Natural killer cell (primary cell): ENCODE measurements at regions not wholly inside any gene's neighbourhood (a gene's known extent, or its start where the extent isn't known, plus 50 kb on each side); places are given as distances from the start of the nearest gene placed in this dataset.
A peak's percentile ranks its signal among the peaks of the same experiment; 100 is the strongest.

Experiments used
- ATAC-seq, 3 donors: fragments of 150-1000 bp in 2 of 3; fragments of 200-7000 bp in 1 of 3; cut with Tn5 transposase; 1 replicate in 1 of 3; 2 replicates in 2 of 3; pipeline ENCODE4 v1.10.0; 2021; ENCODE audit warnings: mild to moderate bottlenecking in 2 of 3, moderate library complexity in 2 of 3
- DNase-seq, 2 donors: peaks; one replicate each; pipeline versions ENCODE4 v3.0.0 to v3.0.0-alpha.2; 2013 to 2021; ENCODE audit warnings: mixed read lengths in 1 of 2
- H3K27ac ChIP-seq: one replicate; pipeline ENCODE4 v1.5.1; 2013; ENCODE audit warnings: mild to moderate bottlenecking, low read length
- H3K27me3 ChIP-seq: one replicate; pipeline ENCODE4 v1.6.1; 2013; ENCODE audit warnings: low read length; ENCODE audit not compliant: control insufficient read depth, insufficient read depth
- H3K36me3 ChIP-seq: one replicate; pipeline ENCODE4 v1.6.1; 2013; ENCODE audit warnings: low read length; ENCODE audit not compliant: control insufficient read depth, insufficient read depth
- H3K4me1 ChIP-seq: one replicate; pipeline ENCODE4 v1.6.1; 2013; ENCODE audit warnings: low read length; ENCODE audit not compliant: control insufficient read depth, insufficient read depth
- H3K4me3 ChIP-seq: one replicate; pipeline ENCODE4 v1.5.1; 2013; ENCODE audit warnings: low read length
- H3K9me3 ChIP-seq: one replicate; pipeline ENCODE4 v1.6.1; 2013; ENCODE audit warnings: low read length; ENCODE audit not compliant: control insufficient read depth, insufficient read depth
- H3K27ac Mint-ChIP-seq, 2 donors: one replicate each; pipeline ENCODE4 v1.8.0; 2022; ENCODE audit warnings: mild to moderate bottlenecking in 2 of 2, mixed read lengths in 2 of 2, moderate library complexity in 1 of 2
- H3K27me3 Mint-ChIP-seq, 2 donors: one replicate each; pipeline ENCODE4 v1.8.0; 2022; ENCODE audit warnings: low read depth in 2 of 2, mixed read lengths in 2 of 2
- H3K36me3 Mint-ChIP-seq: one replicate; pipeline ENCODE4 v1.8.0; 2022; ENCODE audit warnings: mixed read lengths
- H3K4me1 Mint-ChIP-seq, 2 donors: one replicate each; pipeline ENCODE4 v1.8.0; 2022; ENCODE audit warnings: mixed read lengths in 2 of 2
- H3K4me3 Mint-ChIP-seq: one replicate; pipeline ENCODE4 v1.8.0; 2022; ENCODE audit warnings: mild to moderate bottlenecking, moderate library complexity, mixed read lengths
- H3K9me3 Mint-ChIP-seq, 2 donors: one replicate each; pipeline ENCODE4 v1.8.0; 2022; ENCODE audit warnings: mixed read lengths in 2 of 2
- CTCF ChIP-seq: fragments of 200-600 bp; IDR thresholded peaks from one replicate; pipeline ENCODE4 v1.8.0; 2022; ENCODE audit warnings: antibody characterized with exemption
- WGBS: methylation state at CpG from one replicate; pipeline ENCODE4 v1.1.7; 2013; ENCODE audit warnings: missing lambda C conversion rate; ENCODE audit not compliant: insufficient coverage; 5-methylcytosine and 5-hydroxymethylcytosine counted together
- intact Hi-C: fragments of 100-400 bp; cut with micrococcal nuclease; formaldehyde crosslinking; loops from one replicate; pipeline ENCODE4 v1.14.2; 2022

- Mint-ChIP-seq H3K36me3 (no peaks in the 10 kb centered on the region), H3K27me3 (peaks cover 34 to 44% of the 10 kb centered on the region in 2 donors), H3K4me3 (no peak overlapping the region), H3K4me1 (peaks cover 6% of the 10 kb centered on the region in 2 donors), H3K9me3 (peaks cover 0 to under 1% of the 10 kb centered on the region in 2 donors), H3K27ac (no peak overlapping the region)
- intact Hi-C loops: no loop called here
- TF ChIP-seq CTCF: no peak
- Histone ChIP-seq H3K4me3 (no peak overlapping the region), H3K9me3 (peaks cover 2% of the 10 kb centered on the region), H3K27ac (no peak overlapping the region), H3K27me3 (peaks cover 3% of the 10 kb centered on the region), H3K36me3 (no peaks in the 10 kb centered on the region), H3K4me1 (peaks cover 3% of the 10 kb centered on the region)
- DNase-seq (no peak), ATAC-seq (no peak)
- 94% methylated on average over 16 of the region's 16 CpGs for WGBS
These were observed 79.1 kb upstream of the HES1 start for GRCh38 chr3:194056731-194057415.

GRCh38 chr3:194057570-194058188 is 78.3 kb upstream of the HES1 start:
- Mint-ChIP-seq H3K27me3 (peaks cover 32 to 38% of the 10 kb centered on the region in 2 donors), H3K27ac (no peak overlapping the region), H3K4me1 (peaks cover 6% of the 10 kb centered on the region in 2 donors), H3K36me3 (no peaks in the 10 kb centered on the region), H3K9me3 (no peaks in the 10 kb centered on the region), H3K4me3 (peak overlapping the region; percentile 50)
- TF ChIP-seq CTCF: no peak
- intact Hi-C loops: no loop called here
- Histone ChIP-seq H3K4me1 (no peaks in the 10 kb centered on the region), H3K27ac (no peak overlapping the region), H3K4me3 (no peak overlapping the region), H3K27me3 (peaks cover 3% of the 10 kb centered on the region), H3K36me3 (no peaks in the 10 kb centered on the region), H3K9me3 (no peaks in the 10 kb centered on the region)
- DNase-seq (no peak), ATAC-seq (no peak)
- WGBS: 20% methylated on average over 5 of the region's 8 CpGs

GRCh38 chr3:194058189-194058571 is 77.8 kb upstream of the HES1 start:
- H3K27ac Mint-ChIP-seq: no peak overlapping the region
- no peak overlapping the region for H3K4me3 ChIP-seq
- peaks cover 6% of the 10 kb centered on the region in 2 donors for H3K4me1 Mint-ChIP-seq
- intact Hi-C loops: no loop called here
- WGBS: 2% methylated on average over 23 of the region's 31 CpGs
- no peaks in the 10 kb centered on the region for H3K9me3 Mint-ChIP-seq
- peak in 1 of 2 donors; percentile 48 for DNase-seq
- no peak overlapping the region for H3K27ac ChIP-seq
- H3K4me3 Mint-ChIP-seq: peak overlapping the region; percentile 50
- no peaks in the 10 kb centered on the region for H3K36me3 Mint-ChIP-seq
- no peak for TF ChIP-seq CTCF
- peaks cover 3% of the 10 kb centered on the region for H3K27me3 ChIP-seq
- H3K4me1 ChIP-seq: no peaks in the 10 kb centered on the region
- peak in 1 of 3 donors; percentile 63 for ATAC-seq
- no peaks in the 10 kb centered on the region for H3K9me3 ChIP-seq
- no peaks in the 10 kb centered on the region for H3K36me3 ChIP-seq
- H3K27me3 Mint-ChIP-seq: peaks cover 29 to 38% of the 10 kb centered on the region in 2 donors
